Neural cell (in vitro differentiated cells): ENCODE measurements at regions not wholly inside any gene's neighbourhood (a gene's known extent, or its start where the extent isn't known, plus 50 kb on each side); places are given as distances from the start of the nearest gene placed in this dataset.

Source experiments
- EP300 ChIP-seq: fragments of 450-650 bp; conservative IDR thresholded peaks from 2 replicates; pipeline ENCODE4 v1.6.1; 2014; ENCODE audit warnings: antibody characterized with exemption, mild to moderate bottlenecking, moderate library complexity; ENCODE audit not compliant: poor library complexity, severe bottlenecking
- EZH2 ChIP-seq: fragments of 200-600, 300-800 bp; shearing (Covaris generic), sonication (generic); IDR thresholded peaks from 2 replicates; pipeline ENCODE4 v1.6.1; 2014; ENCODE audit warnings: antibody characterized with exemption, low read length, borderline replicate concordance, mild to moderate bottlenecking; ENCODE audit not compliant: insufficient read depth, poor library complexity, severe bottlenecking
- POLR2AphosphoS5 ChIP-seq: IDR thresholded peaks from 2 replicates; pipeline ENCODE4 v1.6.1; 2012
- RAD21 ChIP-seq: fragments of 450-650 bp; conservative IDR thresholded peaks from 2 replicates; pipeline ENCODE4 v1.6.1; 2014; ENCODE audit warnings: antibody characterized with exemption, mild to moderate bottlenecking, moderate library complexity
- SMC3 ChIP-seq: fragments of 450-650 bp; conservative IDR thresholded peaks from 2 replicates; pipeline ENCODE4 v1.6.1; 2014; ENCODE audit warnings: antibody characterized with exemption, mild to moderate bottlenecking, moderate library complexity; ENCODE audit not compliant: poor library complexity
- TAF1 ChIP-seq: IDR thresholded peaks from 2 replicates; pipeline ENCODE4 v1.6.1; 2012; ENCODE audit warnings: low read depth
- TF ChIP-seq, protein P1 (sequence below): fragments of 450-650 bp; IDR thresholded peaks from 2 replicates; pipeline ENCODE4 v1.5.1; 2014; ENCODE audit warnings: antibody characterized with exemption, mild to moderate bottlenecking, moderate library complexity; ENCODE audit not compliant: poor library complexity, severe bottlenecking

- TF ChIP-seq, protein P1, sequence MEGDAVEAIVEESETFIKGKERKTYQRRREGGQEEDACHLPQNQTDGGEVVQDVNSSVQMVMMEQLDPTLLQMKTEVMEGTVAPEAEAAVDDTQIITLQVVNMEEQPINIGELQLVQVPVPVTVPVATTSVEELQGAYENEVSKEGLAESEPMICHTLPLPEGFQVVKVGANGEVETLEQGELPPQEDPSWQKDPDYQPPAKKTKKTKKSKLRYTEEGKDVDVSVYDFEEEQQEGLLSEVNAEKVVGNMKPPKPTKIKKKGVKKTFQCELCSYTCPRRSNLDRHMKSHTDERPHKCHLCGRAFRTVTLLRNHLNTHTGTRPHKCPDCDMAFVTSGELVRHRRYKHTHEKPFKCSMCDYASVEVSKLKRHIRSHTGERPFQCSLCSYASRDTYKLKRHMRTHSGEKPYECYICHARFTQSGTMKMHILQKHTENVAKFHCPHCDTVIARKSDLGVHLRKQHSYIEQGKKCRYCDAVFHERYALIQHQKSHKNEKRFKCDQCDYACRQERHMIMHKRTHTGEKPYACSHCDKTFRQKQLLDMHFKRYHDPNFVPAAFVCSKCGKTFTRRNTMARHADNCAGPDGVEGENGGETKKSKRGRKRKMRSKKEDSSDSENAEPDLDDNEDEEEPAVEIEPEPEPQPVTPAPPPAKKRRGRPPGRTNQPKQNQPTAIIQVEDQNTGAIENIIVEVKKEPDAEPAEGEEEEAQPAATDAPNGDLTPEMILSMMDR = no peak
- no peak for TF ChIP-seq EP300
- no peak for TF ChIP-seq EZH2
- no peak for TF ChIP-seq POLR2AphosphoS5
- no peak for TF ChIP-seq SMC3
- TF ChIP-seq TAF1 = no peak
- no peak for TF ChIP-seq RAD21
Measured at GRCh38 chrX:137667776-137668175, 101.8 kb downstream of the ZIC3 start.
